H1 (cell line): ENCODE measurements at regions not wholly inside any gene's neighbourhood (a gene's known extent, or its start where the extent isn't known, plus 50 kb on each side); places are given as distances from the start of the nearest gene placed in this dataset.

Source experiments
- POU5F1 ChIP-seq: IDR thresholded peaks from 2 replicates; pipeline ENCODE4 v1.6.1; 2011; ENCODE audit warnings: low read depth, mild to moderate bottlenecking, low read length, moderate library complexity
- SIN3A ChIP-seq, 2 experiments: IDR thresholded peaks in 1 of 2; conservative IDR thresholded peaks in 1 of 2; 2 replicates each; pipeline ENCODE4 v1.6.1; 2011 to 2012; ENCODE audit warnings: low read length in 2 of 2, improper control_type of control experiment in 1 of 2, low read depth in 1 of 2, mild to moderate bottlenecking in 1 of 2

- no peak for TF ChIP-seq POU5F1
- TF ChIP-seq SIN3A (conservative IDR thresholded peaks at IDR 0.05 in 1 of 2, IDR thresholded peaks at IDR 0.05 in 1 of 2; ENCODE audit: low read depth in 1 of 2, low read length in 2 of 2) = no peak
Measured at GRCh38 chr2:150782613-150783012, 295.1 kb upstream of the RND3 start (continued).
